Heart left ventricle (tissue), 16 donors: ENCODE measurements at regions not wholly inside any gene's neighbourhood (a gene's known extent, or its start where the extent isn't known, plus 50 kb on each side); places are given as distances from the start of the nearest gene placed in this dataset.

Experiments
- ATAC-seq, 4 donors: fragments of 200-7000 bp; cut with Tn5 transposase; one replicate each; pipeline ENCODE4 v1.9.1; 2020 to 2022; ENCODE audit warnings: moderate library complexity in 4 of 4, mild to moderate bottlenecking in 3 of 4, moderate number of reproducible peaks in 1 of 4
- DNase-seq, 5 donors: peaks; one replicate each; pipeline ENCODE4 v3.0.0-alpha.2; 2020
- H3K27ac ChIP-seq, 12 donors: fragments of 200-600 bp; sonication (generic) in 4 of 12; one replicate each; pipeline versions ENCODE4 v1.5.0 to v1.8.0; 2016 to 2022; ENCODE audit warnings: mild to moderate bottlenecking in 2 of 12
- H3K27me3 ChIP-seq, 9 donors: fragments of 200-600 bp; sonication (generic) in 2 of 9; one replicate each; pipeline versions ENCODE4 v1.5.1 to v1.8.0; 2016 to 2022; ENCODE audit warnings: mild to moderate bottlenecking in 3 of 9
- H3K36me3 ChIP-seq, 9 donors: fragments of 200-600 bp; sonication (generic) in 2 of 9; one replicate each; pipeline versions ENCODE4 v1.5.0 to v1.8.0; 2018 to 2022; ENCODE audit warnings: mild to moderate bottlenecking in 2 of 9
- H3K4me1 ChIP-seq, 12 donors: fragments of 200-600 bp; sonication (generic) in 4 of 12; one replicate each; pipeline versions ENCODE4 v1.5.0 to v1.8.0; 2016 to 2022; ENCODE audit warnings: mild to moderate bottlenecking in 3 of 12
- H3K4me3 ChIP-seq, 12 donors: fragments of 200-600 bp; sonication (generic) in 4 of 12; one replicate each; pipeline versions ENCODE4 v1.5.0 to v1.8.0; 2017 to 2022; ENCODE audit warnings: mild to moderate bottlenecking in 9 of 12, moderate library complexity in 4 of 12
- H3K9me3 ChIP-seq, 12 donors: fragments of 200-600 bp; sonication (generic) in 4 of 12; one replicate each; pipeline versions ENCODE4 v1.5.0 to v1.8.0; 2016 to 2022; ENCODE audit warnings: mild to moderate bottlenecking in 1 of 12
- CTCF ChIP-seq, 12 donors: fragments of 200-600 bp; sonication (generic) in 4 of 12; IDR thresholded peaks; one replicate each; pipeline versions ENCODE4 v1.5.0 to v1.8.0; 2018 to 2022; ENCODE audit warnings: antibody characterized with exemption in 12 of 12, mild to moderate bottlenecking in 5 of 12
- POLR2A ChIP-seq, 2 donors: fragments of 450-650 bp; IDR thresholded peaks; one replicate each; pipeline ENCODE4 v1.6.1; 2017; ENCODE audit warnings: antibody characterized with exemption in 2 of 2, mild to moderate bottlenecking in 2 of 2, moderate library complexity in 2 of 2
- WGBS, 4 donors: extraction: QIAGEN DNeasy Blood & Tissue Kit in 2 of 4; methylation state at CpG; one replicate each; pipeline versions ENCODE4 v1.1.5 to v1.1.7; 2013 to 2018; 5-methylcytosine and 5-hydroxymethylcytosine counted together
- intact Hi-C, 10 donors: fragments of 100-400 bp; cut with DNase I; formaldehyde crosslinking; loops; one replicate each; pipeline versions ENCODE4 v1.11.1 to v1.14.2; 2022
- donor health status: ischemic (EF 13 %, LVEDD 7.1; RV severe dilation, severe dysfunction).
- donor health status: healthy with polysubstance abuse.
- donor health status: DM: no; HTN: yes; CAD: no.
- donor health status: DM: no; HTN: no; CAD: no.
- donor health status: ischemic (EF 25% LVEDD 6.9; RV normal size, moderate dysfunction).
- donor health status: ischemic (EF 25% LVEDD 5.7; RV mildly dilated, moderate dysfunction).
- donor health status: healthy.
- donor health status: DM: yes; HTN: yes; CAD: no.
- donor health status: ischemic (EF 35%, LVEDD 5.7; RV mildly dilated, moderate dysfunction).
- donor health status: nonischemic (EF 11% LVEDD 7.7; RV severe dilation, severe dysfunction).
- donor health status: DM: yes; HTN: yes; CAD: no.
- donor health status: PGD.
- donor health status: ischemic (EF 29% LVEDD 5.4; RV normal size, mild dysfunction).
- donor health status: nonischemic (EF 23%, LVEDD 6.1; RV moderate dilation, normal function).

DNA sequence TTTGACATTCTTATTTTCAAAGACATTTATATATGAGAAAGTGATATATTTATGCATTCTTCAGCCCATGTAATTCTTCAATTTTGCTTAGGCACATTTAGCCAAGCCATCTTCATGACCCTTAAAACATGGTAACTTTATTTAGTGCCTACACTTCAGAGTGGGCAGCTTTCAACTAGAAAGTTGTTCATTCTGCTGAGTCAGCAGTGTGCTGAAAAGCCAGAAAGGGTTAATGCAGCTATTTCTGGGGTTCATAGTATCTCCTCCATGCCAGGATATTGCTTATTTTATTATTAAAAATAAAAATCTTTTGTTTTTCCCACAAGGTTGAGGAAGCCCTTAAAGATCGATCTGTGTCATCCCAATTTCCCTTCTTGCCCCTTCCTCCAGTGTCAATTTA lies 79.2 kb downstream of the EDN1 start:
- Histone ChIP-seq H3K9me3 (no peaks in the 10 kb centered on the region), H3K4me1 (peaks cover 0 to 24% (median 5%) of the 10 kb centered on the region in 12 donors), H3K36me3 (no peaks in the 10 kb centered on the region), H3K27me3 (no peaks in the 10 kb centered on the region), H3K4me3 (no peak overlapping the region), H3K27ac (no peak overlapping the region)
- DNase-seq (no peak), ATAC-seq (no peak)
- no peak for TF ChIP-seq POLR2A (IDR thresholded peaks at IDR 0.05)
- TF ChIP-seq CTCF (IDR thresholded peaks at IDR 0.05) = no peak
- intact Hi-C loops = no loop called here
- WGBS, 4 donors = 89 to 100% (median 94%) methylated on average over 1 of the region's 1 CpG

GRCh38 chr6:12369781-12370262 lies 79.7 kb downstream of the EDN1 start:
- intact Hi-C loops = no loop called here
- DNase-seq (no peak), ATAC-seq (peak in 3 of 4 donors; percentile 28 to 77 (median 38))
- no peak overlapping the region for H3K4me3 ChIP-seq
- H3K27me3 ChIP-seq = no peaks in the 10 kb centered on the region
- H3K27ac ChIP-seq = no peak overlapping the region
- WGBS, 4 donors = 66 to 76% (median 72%) methylated on average over 8 to 11 of the region's 11 CpGs
- peaks cover 0 to 20% (median 5%) of the 10 kb centered on the region in 12 donors for H3K4me1 ChIP-seq
- H3K36me3 ChIP-seq = no peaks in the 10 kb centered on the region
- TF ChIP-seq CTCF (IDR thresholded peaks at IDR 0.05) (no peak), POLR2A (IDR thresholded peaks at IDR 0.05) (no peak)
- no peaks in the 10 kb centered on the region for H3K9me3 ChIP-seq

GRCh38 chr6:12371151-12371550 lies 81.0 kb downstream of the EDN1 start:
- DNase-seq (no peak), ATAC-seq (no peak)
- intact Hi-C loops = no loop called here
- H3K36me3 ChIP-seq = no peaks in the 10 kb centered on the region
- H3K4me1 ChIP-seq = peaks cover 0 to 12% (median 0%) of the 10 kb centered on the region in 12 donors
- no peaks in the 10 kb centered on the region for H3K9me3 ChIP-seq
- no peak overlapping the region for H3K4me3 ChIP-seq
- no peaks in the 10 kb centered on the region for H3K27me3 ChIP-seq
- TF ChIP-seq CTCF (IDR thresholded peaks at IDR 0.05) (no peak), POLR2A (IDR thresholded peaks at IDR 0.05) (no peak)
- 97 to 100% (median 99%) methylated on average over 1 of the region's 1 CpG for WGBS, 4 donors
- H3K27ac ChIP-seq = no peak overlapping the region

GRCh38 chr6:12371641-12372146 lies 81.5 kb downstream of the EDN1 start:
- peak in 2 of 4 donors; percentile 36 to 76 for ATAC-seq
- WGBS, 4 donors = 72 to 80% (median 74%) methylated on average over 3 of the region's 3 CpGs
- intact Hi-C loops = no loop called here

More at GRCh38 chr6:12371641-12372146, 81.5 kb downstream of the EDN1 start:
- H3K27ac ChIP-seq = no peak overlapping the region
- H3K4me3 ChIP-seq = no peak overlapping the region
- H3K27me3 ChIP-seq = no peaks in the 10 kb centered on the region
- TF ChIP-seq CTCF (IDR thresholded peaks at IDR 0.05) (no peak), POLR2A (IDR thresholded peaks at IDR 0.05) (no peak)
- DNase-seq = no peak
- no peaks in the 10 kb centered on the region for H3K9me3 ChIP-seq
- H3K4me1 ChIP-seq = peaks cover 0 to 12% (median 0%) of the 10 kb centered on the region in 12 donors
- no peaks in the 10 kb centered on the region for H3K36me3 ChIP-seq
